Subcutaneous abdominal adipose tissue (tissue), 5 donors: ENCODE measurements at regions not wholly inside any gene's neighbourhood (a gene's known extent, or its start where the extent isn't known, plus 50 kb on each side); places are given as distances from the start of the nearest gene placed in this dataset.
"Not testable (repeated sequence)": the region's sequence is repeated elsewhere in the genome, so short reads cannot be mapped to it uniquely, and the experiment has no call there.

Source experiments
- H3K27ac ChIP-seq: one replicate; pipeline ENCODE4 v1.7.0; 2013; ENCODE audit warnings: low read depth, mild to moderate bottlenecking, inconsistent platforms, low read length, moderate library complexity
- H3K27me3 ChIP-seq, 5 donors: one replicate each; pipeline ENCODE4 v1.7.0; 2013; ENCODE audit warnings: low read length in 5 of 5, inconsistent platforms in 1 of 5; ENCODE audit not compliant: control insufficient read depth in 5 of 5, insufficient read depth in 4 of 5
- H3K36me3 ChIP-seq, 5 donors: one replicate each; pipeline ENCODE4 v1.7.0; 2013; ENCODE audit warnings: low read length in 5 of 5; ENCODE audit not compliant: control insufficient read depth in 5 of 5, insufficient read depth in 5 of 5
- H3K4me1 ChIP-seq, 5 donors: one replicate each; pipeline ENCODE4 v1.7.0; 2013; ENCODE audit warnings: low read length in 5 of 5, mild to moderate bottlenecking in 3 of 5, moderate library complexity in 1 of 5; ENCODE audit not compliant: control insufficient read depth in 5 of 5, insufficient read depth in 5 of 5
- H3K4me3 ChIP-seq, 5 donors: one replicate each; pipeline ENCODE4 v1.7.0; 2013; ENCODE audit warnings: low read length in 5 of 5, low read depth in 1 of 5
- H3K9ac ChIP-seq, 5 donors: one replicate each; pipeline ENCODE4 v1.7.0; 2013; ENCODE audit warnings: low read length in 5 of 5, mild to moderate bottlenecking in 4 of 5, moderate library complexity in 3 of 5
- H3K9me3 ChIP-seq, 5 donors: one replicate each; pipeline ENCODE4 v1.7.0; 2013; ENCODE audit warnings: low read length in 5 of 5; ENCODE audit not compliant: control insufficient read depth in 5 of 5
- donor health status: healthy.
- donor health status: healthy.
- donor health status: healthy.
- donor health status: healthy.
- donor health status: healthy.

- no peaks in the 10 kb centered on the region for H3K27me3 ChIP-seq
- H3K27ac ChIP-seq: no peak overlapping the region
- no peaks in the 10 kb centered on the region for H3K36me3 ChIP-seq
- no peak overlapping the region for H3K4me3 ChIP-seq
- peaks cover 0 to 28% (median 0%) of the 10 kb centered on the region in 5 donors for H3K4me1 ChIP-seq
- H3K9ac ChIP-seq: no peak overlapping the region
- no peaks in the 10 kb centered on the region for H3K9me3 ChIP-seq
These were observed 137.1 kb upstream of the BASP1 start for GRCh38 chr5:17080361-17080760.

DNA sequence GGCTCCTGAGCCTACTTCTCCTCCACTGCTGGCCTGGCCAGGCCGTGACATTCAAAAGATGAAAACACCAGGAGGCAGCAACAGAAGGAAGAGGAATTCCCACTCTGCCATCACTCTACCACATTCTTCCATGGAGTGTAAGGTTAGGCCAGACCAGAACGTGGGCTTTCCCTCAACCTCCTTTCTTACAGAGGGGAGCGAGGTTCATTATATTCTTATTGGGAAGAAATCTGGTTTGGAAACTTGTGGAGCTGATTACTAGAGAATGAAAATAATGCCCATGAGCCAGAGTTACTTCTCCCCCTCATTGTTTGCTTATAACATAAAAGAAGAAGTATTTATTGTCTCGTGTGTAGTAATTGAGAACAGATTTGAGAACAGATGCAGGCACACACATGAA, 136.3 kb upstream of the BASP1 start:
- no peak overlapping the region for H3K9ac ChIP-seq

GRCh38 chr5:17083276-17083675, 134.2 kb upstream of the BASP1 start:
- H3K27ac ChIP-seq, H3K27me3 ChIP-seq, H3K9me3 ChIP-seq, H3K9ac ChIP-seq, H3K4me3 ChIP-seq, H3K36me3 ChIP-seq: not testable (repeated sequence)
- peaks cover 0 to 11% (median 0%) of the 10 kb centered on the region in 5 donors for H3K4me1 ChIP-seq

More for the DNA sequence above, 136.3 kb upstream of the BASP1 start:
- Histone ChIP-seq H3K4me3 (no peak overlapping the region), H3K27ac (no peak overlapping the region), H3K9me3 (no peaks in the 10 kb centered on the region), H3K36me3 (no peaks in the 10 kb centered on the region), H3K27me3 (no peaks in the 10 kb centered on the region), H3K4me1 (peaks cover 0 to 23% (median 0%) of the 10 kb centered on the region in 5 donors)

- Histone ChIP-seq H3K4me1 (no peaks in the 10 kb centered on the region), H3K36me3 (no peaks in the 10 kb centered on the region), H3K4me3 (no peak overlapping the region), H3K9me3 (no peaks in the 10 kb centered on the region), H3K27me3 (no peaks in the 10 kb centered on the region), H3K9ac (no peak overlapping the region), H3K27ac (no peak overlapping the region)
These were observed 130.4 kb upstream of the BASP1 start for GRCh38 chr5:17087035-17087434.

- Histone ChIP-seq H3K9me3 (no peaks in the 10 kb centered on the region), H3K9ac (no peak overlapping the region), H3K27ac (no peak overlapping the region), H3K27me3 (no peaks in the 10 kb centered on the region), H3K36me3 (no peaks in the 10 kb centered on the region), H3K4me3 (no peak overlapping the region), H3K4me1 (no peaks in the 10 kb centered on the region)
These were observed 129.4 kb upstream of the BASP1 start for GRCh38 chr5:17088051-17088450.

GRCh38 chr5:17089001-17089400, 128.4 kb upstream of the BASP1 start:
- no peaks in the 10 kb centered on the region for H3K36me3 ChIP-seq
- no peaks in the 10 kb centered on the region for H3K27me3 ChIP-seq

DNA sequence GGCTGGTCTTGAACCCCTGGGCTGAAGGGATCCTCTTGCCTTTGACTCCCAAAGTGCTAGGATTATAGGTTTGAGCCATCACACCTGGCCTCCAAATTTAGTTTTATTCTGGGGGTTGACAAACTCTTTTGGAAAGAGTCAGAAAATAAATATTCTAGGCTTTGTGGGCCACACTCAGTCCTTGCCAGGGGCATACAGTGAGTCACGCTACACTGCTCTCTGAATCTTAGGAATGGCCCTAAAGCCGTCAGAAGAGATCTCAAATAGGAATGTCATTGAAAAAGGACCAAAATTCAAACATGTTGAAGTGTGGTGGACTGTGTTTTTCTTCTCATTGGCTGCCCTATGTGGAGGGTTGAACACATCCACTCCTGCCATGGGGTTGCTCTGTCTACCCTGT, 127.7 kb upstream of the BASP1 start:
- H3K27ac ChIP-seq: no peak overlapping the region

More at GRCh38 chr5:17089001-17089400, 128.4 kb upstream of the BASP1 start:
- H3K4me1 ChIP-seq: no peaks in the 10 kb centered on the region
- no peak overlapping the region for H3K27ac ChIP-seq
- H3K9me3 ChIP-seq: no peaks in the 10 kb centered on the region
- no peak overlapping the region for H3K9ac ChIP-seq
- H3K4me3 ChIP-seq: no peak overlapping the region

DNA sequence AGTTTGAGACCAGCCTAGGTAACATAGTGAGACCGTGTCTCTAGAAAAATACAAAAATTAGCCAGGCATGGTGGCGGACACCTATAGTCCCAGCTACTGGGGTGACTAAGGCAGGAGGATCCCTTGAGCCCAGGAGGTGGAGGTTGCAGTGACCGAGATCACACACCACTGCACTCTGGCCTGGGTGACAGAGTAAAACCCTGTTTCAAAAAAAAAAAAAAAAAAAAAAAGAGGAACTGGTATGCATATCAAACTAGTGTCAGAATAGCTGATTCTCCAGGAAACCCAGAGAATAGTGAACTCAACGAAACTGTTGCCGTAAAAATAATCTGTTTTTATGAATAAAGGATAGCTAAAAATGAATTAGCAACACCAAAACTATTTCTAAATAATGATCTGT, 126.6 kb upstream of the BASP1 start:
- no peaks in the 10 kb centered on the region for H3K4me1 ChIP-seq
- no peaks in the 10 kb centered on the region for H3K9me3 ChIP-seq
- no peaks in the 10 kb centered on the region for H3K27me3 ChIP-seq
- H3K27ac ChIP-seq: no peak overlapping the region
- H3K4me3 ChIP-seq: no peak overlapping the region
- no peak overlapping the region for H3K9ac ChIP-seq
- H3K36me3 ChIP-seq: no peaks in the 10 kb centered on the region

More for the DNA sequence above, 127.7 kb upstream of the BASP1 start:
- Histone ChIP-seq H3K27me3 (no peaks in the 10 kb centered on the region), H3K36me3 (no peaks in the 10 kb centered on the region), H3K4me3 (no peak overlapping the region), H3K9ac (no peak overlapping the region), H3K9me3 (no peaks in the 10 kb centered on the region), H3K4me1 (no peaks in the 10 kb centered on the region)

DNA sequence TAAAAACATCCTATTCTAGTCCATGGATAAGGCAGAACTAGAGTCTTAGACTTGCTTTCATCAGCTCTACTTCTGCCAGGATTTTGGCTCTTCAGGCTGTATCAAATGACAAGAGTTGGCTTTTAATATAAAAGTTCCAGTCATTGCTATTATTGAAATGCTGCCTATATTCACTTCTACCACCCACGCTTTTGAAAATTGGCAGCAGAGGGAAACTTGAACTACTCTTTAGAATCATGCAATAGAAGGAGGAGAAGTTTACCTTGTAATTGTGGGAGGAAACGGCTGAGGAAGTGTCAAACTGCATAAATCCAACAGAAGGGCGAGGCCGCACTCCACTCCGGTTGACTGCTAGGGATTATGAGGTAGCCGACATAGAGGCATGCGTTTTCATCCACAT, 122.6 kb upstream of the BASP1 start:
- Histone ChIP-seq H3K36me3 (no peaks in the 10 kb centered on the region), H3K9ac (no peak overlapping the region), H3K9me3 (no peaks in the 10 kb centered on the region), H3K4me1 (no peaks in the 10 kb centered on the region), H3K27ac (no peak overlapping the region), H3K4me3 (no peak overlapping the region), H3K27me3 (no peaks in the 10 kb centered on the region)

- Histone ChIP-seq H3K4me3 (no peak overlapping the region), H3K9me3 (no peaks in the 10 kb centered on the region), H3K4me1 (no peaks in the 10 kb centered on the region), H3K9ac (no peak overlapping the region), H3K27ac (no peak overlapping the region), H3K27me3 (no peaks in the 10 kb centered on the region), H3K36me3 (no peaks in the 10 kb centered on the region)
These were observed 120.3 kb upstream of the BASP1 start for GRCh38 chr5:17096952-17097695.
